ENCODE measurements at regions not wholly inside any gene's neighbourhood (a gene's known extent, or its start where the extent isn't known, plus 50 kb on each side); places are given as distances from the start of the nearest gene placed in this dataset.
"Not testable (repeated sequence)": the region's sequence is repeated elsewhere in the genome, so short reads cannot be mapped to it uniquely, and the experiment has no call there.

DNA sequence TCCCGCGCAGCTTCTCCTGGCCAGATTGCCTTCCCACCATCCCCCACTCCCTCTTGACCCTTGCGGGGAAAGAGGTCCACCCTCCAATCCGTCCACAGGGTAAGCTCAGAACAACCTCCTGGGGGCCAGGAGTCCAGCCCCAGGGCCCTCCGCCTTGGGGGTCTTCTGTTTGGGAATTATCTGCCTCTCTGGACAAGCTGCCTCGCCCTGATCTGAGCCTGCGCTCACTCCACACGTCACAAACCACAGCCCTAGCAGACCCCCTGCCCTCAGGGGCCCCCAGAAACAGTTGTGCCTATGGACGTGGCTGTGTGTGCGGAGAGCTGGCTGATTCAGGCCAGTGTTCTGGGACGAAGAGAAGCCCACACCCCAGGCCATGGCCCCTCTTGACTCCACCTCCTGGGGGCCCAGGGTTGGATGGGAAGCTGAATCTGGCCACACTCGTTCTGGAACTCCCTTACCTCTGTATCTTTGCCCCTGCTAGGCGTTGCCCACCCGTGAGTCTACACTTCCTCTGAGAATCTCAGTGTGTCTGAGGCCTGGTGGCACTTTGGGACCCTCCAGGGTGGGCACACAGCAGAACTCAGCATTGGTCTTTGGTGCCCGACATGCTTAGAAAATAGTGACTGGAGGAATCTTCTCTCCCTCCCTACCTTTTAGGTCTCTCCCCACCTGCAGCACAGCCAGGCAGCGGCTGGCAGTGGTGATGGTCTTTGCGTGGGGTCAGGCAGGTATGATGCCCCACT is 119.9 kb upstream of the SMURF2 start:
- Mint-ChIP-seq H3K27me3 (ENCODE audit: insufficient read depth) (peaks cover 5% of the 10 kb centered on the region), H3K9me3 (no peaks in the 10 kb centered on the region), H3K4me1 (ENCODE audit: low read depth) (peaks cover 28% of the 10 kb centered on the region), H3K36me3 (ENCODE audit: low read depth) (peaks cover 10% of the 10 kb centered on the region), H3K4me3 (peak overlapping the region; percentile 73), H3K27ac (peak overlapping the region; percentile 58)
- intact Hi-C loops (cut with micrococcal nuclease): loop anchor here (10.0 kb wide), 1 partner anchor 757 kb away; the partner anchor contains the start of gene ICAM2
- no peak for DNase-seq (ENCODE audit: low spot score)

DNA sequence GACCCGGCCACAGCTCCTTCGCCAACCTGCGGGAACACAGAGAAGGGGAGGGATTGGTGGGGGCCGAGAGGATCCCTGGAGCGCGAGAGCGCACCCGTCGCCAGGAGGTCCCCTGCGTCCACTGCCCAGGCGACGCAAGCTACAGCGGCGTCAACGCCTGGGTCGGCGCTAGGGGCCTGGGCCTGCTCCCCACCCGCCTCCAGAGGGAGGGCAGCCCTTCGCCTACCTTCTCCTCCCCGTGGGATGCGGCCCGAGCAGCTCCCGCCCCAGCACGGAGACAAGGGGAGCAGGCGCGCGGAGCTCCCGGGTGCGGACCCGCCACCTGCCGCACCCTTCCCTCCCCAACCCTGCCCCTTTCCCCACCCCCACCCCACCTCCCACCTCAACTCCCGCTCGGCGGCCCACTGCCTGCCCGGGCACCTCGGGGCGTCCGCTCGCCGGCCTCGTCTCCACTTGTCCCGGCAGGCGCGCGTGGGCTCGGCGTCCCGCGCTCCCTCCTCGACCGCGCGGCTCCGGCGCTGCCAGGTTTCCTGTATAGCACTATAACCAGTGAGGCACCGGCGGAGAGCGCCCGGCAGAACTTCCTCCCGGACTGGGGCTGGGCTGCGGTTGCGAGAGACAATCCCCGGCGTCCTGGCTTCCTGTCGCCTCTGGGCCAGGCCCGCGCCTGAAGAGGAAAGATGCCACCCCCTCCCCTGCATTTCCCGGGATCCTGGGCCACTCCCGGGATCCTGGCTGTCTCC is 119.1 kb upstream of the SMURF2 start:
- H3K27me3 Mint-ChIP-seq (ENCODE audit: insufficient read depth): peaks cover 6% of the 10 kb centered on the region
- peak; percentile 61 for DNase-seq (ENCODE audit: low spot score)
- H3K36me3 Mint-ChIP-seq (ENCODE audit: low read depth): peaks cover 8% of the 10 kb centered on the region
- intact Hi-C loops (cut with micrococcal nuclease): loop anchor here (10.0 kb wide), 1 partner anchor 756 kb away; the partner anchor contains the start of gene ICAM2
- peaks cover 29% of the 10 kb centered on the region for H3K4me1 Mint-ChIP-seq (ENCODE audit: low read depth)
- peak overlapping the region; percentile 78 for H3K4me3 Mint-ChIP-seq
- no peaks in the 10 kb centered on the region for H3K9me3 Mint-ChIP-seq
- peak overlapping the region; percentile 48 for H3K27ac Mint-ChIP-seq

DNA sequence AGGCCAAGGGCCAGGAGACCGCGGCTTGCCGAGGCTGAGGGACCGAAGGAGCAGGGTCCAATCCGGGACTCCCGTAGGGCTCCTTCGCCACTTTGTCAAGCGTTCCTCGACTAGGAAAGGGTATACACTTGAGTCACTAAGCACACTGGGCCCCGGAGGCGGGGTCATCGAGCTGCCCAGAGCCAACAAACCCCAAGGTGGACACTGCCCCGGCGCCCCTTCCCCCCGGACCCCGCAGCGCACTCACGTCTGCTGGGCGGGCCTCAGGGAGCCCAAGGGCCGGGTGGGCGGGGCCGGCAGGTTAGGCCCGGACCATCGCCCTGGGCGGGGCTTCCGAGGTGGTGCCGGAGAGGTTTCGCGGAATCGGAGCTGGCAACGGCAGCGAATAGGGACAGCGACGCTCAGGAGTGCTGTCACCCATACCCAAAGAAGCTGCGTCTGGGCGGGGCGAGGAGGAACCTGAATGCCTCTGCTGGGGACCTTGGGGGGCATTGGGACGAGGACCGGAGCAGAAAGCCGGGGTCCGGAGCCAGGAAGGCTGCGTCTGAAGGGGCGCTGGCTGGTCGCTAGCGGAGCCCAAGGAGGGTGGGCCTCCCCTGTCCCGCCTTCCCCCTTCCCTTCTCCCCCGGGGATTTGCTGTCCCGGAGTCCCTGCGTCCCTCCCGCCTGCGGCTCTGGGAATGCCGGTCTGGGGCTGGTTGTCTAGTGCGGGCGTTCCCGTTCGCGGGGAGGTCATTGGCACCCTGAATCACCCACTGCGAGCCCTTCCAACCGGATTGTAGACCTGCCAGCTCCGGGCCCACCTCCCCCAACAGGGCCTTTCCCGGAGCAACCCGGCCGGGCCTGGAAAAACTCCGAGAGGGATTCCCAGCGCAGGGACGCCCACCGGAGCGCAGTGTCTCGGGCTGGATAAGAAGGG is 118.2 kb upstream of the SMURF2 start:
- Mint-ChIP-seq H3K4me3 (peak overlapping the region; percentile 78), H3K27me3 (ENCODE audit: insufficient read depth) (peaks cover 6% of the 10 kb centered on the region), H3K4me1 (ENCODE audit: low read depth) (peaks cover 29% of the 10 kb centered on the region), H3K27ac (peak overlapping the region; percentile 48), H3K36me3 (ENCODE audit: low read depth) (peaks cover 8% of the 10 kb centered on the region), H3K9me3 (no peaks in the 10 kb centered on the region)
- DNase-seq (ENCODE audit: low spot score): peak; percentile 82
- intact Hi-C loops (cut with micrococcal nuclease): loop anchor here (10.0 kb wide), 1 partner anchor 756 kb away; the partner anchor contains the start of gene ICAM2

DNA sequence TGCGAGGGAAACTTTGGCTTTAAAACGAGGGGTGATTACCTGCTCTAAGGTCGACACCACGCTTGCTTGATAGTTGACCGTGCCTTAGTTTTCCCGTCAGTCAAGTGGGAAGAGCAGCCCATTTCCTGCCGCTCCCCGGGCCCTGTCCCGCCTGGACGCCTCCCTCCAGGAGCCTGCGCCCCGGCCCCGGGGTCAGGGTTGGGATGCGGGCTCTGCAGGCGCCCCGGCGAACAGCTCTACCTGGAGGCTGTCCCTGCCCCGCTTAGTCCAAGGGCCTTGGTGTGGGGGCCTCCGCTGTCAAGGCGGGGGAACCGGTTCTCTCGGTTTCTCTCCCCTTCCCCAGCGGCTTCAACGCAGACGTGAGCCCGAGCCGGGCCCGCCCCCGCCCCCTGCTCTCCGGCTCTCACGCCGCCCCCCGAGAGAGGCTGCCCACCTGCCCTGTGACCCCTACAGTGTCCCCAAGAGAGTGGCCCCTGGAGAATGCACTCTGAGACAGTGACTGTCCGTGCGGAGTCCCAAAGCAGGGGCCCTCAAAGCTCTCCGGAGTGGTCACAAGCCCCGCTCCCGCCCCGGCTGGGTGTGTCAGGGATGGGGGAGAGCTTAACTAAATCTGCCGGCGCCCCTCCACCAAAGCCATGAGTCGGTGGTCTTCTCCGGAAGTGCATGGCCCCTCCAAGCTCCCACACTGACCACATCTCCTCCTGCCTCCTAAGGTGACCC is 117.4 kb upstream of the SMURF2 start:
- DNase-seq (ENCODE audit: low spot score): no peak
- intact Hi-C loops (cut with micrococcal nuclease): loop anchor here (5.0 to 10.0 kb wide), 2 partner anchors 58 to 755 kb away; partner anchors contain the start of gene ICAM2

DNA sequence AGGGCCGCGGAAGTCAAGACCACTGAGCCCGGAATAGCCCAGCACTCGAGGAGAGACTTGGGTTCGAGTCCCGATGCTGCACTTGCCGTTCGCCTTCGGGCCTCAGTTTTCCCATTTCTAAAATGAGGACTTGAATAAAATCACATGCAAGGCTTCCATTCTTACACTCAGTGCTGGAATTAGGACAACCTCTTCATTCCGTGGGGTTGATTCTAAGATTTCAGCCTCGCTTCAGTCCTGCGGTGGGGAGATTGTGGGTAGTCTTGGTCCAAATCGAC is 116.9 kb upstream of the SMURF2 start:
- not testable (repeated sequence) for H3K27ac Mint-ChIP-seq, H3K4me3 Mint-ChIP-seq
- intact Hi-C loops (cut with micrococcal nuclease): loop anchor here (5.0 kb wide), 1 partner anchor 58 kb away; no protein-coding TSS in a partner anchor

More for the DNA sequence above, 117.4 kb upstream of the SMURF2 start:
- H3K9me3 Mint-ChIP-seq: no peaks in the 10 kb centered on the region
- peaks cover 8% of the 10 kb centered on the region for H3K36me3 Mint-ChIP-seq (ENCODE audit: low read depth)
- H3K27me3 Mint-ChIP-seq (ENCODE audit: insufficient read depth): peaks cover 6% of the 10 kb centered on the region
- H3K27ac Mint-ChIP-seq: no peak overlapping the region
- peaks cover 29% of the 10 kb centered on the region for H3K4me1 Mint-ChIP-seq (ENCODE audit: low read depth)
- H3K4me3 Mint-ChIP-seq: peak overlapping the region; percentile 39

DNA sequence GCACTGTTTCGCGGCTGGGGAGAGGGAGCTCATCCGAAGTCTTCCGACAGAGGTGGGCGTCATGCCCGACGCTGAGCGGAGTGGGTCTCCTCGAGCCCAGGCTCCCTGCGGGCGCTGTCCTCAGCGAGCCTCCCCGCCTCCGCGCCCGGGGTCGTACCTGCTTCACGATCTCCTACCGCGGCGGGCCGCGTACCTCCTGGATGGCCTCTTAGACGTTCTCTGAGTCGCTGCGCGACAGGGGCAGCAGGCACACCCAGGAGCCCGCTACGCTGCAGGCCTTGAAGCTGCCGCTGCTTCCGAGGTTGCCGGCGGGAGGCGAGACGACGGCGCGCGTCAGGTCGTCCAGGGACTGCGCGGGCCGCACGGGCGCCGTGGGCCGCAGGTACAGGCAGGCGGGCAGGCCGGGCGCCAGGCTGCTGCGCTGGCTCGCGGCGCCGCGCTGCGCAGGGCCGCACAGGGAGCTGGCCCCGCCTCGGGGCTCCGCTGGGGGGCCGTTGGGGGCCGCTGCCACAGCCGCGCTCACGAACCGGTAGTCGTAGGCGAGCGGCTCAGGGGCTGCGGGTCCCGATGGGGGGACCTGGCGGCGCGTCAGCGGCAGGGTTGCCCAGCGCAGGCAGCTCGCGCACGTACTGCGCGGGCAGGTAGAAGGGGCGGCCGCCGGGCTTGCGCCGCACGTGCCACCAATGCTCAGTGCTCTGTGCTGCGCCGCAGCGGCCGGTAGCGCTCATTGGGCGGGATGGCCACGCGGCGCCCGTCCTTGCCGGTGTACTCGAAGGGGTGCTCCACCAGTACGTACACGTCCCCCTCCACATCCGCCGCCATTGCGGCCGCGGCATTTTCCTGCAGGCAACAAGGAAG is 116.4 kb upstream of the SMURF2 start:
- Mint-ChIP-seq H3K9me3 (no peaks in the 10 kb centered on the region), H3K4me3 (no peak overlapping the region)
- intact Hi-C loops (cut with micrococcal nuclease): loop anchor here (5.0 kb wide), 1 partner anchor 59 kb away; no protein-coding TSS in a partner anchor

More for the DNA sequence above, 116.9 kb upstream of the SMURF2 start:
- not testable (repeated sequence) for DNase-seq (ENCODE audit: low spot score); H3K9me3 Mint-ChIP-seq; H3K27me3 Mint-ChIP-seq (ENCODE audit: insufficient read depth); H3K36me3 Mint-ChIP-seq (ENCODE audit: low read depth)
- H3K4me1 Mint-ChIP-seq (ENCODE audit: low read depth): peaks cover 29% of the 10 kb centered on the region

DNA sequence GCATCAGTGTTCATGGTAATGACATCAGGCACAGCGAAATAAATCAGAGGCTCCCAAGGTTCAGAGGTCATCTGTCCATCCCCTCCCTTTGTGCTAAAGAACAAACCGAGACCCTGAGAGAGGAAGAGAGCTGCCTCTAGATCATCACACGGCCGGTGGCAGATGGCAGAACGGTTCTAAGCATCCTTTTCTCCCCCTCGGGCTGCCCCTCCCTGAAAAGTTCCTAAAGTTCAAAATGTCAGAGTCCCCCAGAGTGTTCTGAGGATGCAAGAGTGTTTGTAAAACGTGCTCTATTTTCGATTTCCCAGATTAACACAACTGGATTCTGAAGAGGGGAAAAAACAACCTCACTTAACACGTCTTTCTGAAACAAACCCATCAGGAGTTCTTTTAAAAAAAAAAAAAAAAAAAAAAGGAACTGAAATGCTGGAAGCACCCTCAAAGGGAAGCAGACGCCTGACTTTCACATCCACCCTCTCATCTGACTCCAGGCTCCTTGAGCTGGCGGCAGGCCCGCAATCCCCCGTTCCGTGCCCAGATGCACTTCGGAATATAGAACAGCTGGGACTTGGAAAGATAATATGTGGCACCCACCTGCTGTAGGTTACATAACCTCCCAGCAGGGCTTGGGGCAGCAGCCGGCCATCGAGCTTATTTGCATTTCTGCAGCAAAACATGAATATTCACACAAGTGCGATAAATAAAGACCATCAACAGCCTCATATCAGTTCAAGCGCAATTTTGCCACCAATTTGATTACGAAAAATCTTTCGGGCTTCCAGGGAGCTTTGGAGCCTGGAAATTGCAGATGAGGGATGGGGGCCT is 115.5 kb upstream of the SMURF2 start:
- Mint-ChIP-seq H3K4me1 (ENCODE audit: low read depth) (peaks cover 20% of the 10 kb centered on the region), H3K27me3 (ENCODE audit: insufficient read depth) (peaks cover 6% of the 10 kb centered on the region), H3K4me3 (no peak overlapping the region), H3K36me3 (ENCODE audit: low read depth) (peaks cover 3% of the 10 kb centered on the region), H3K27ac (no peak overlapping the region), H3K9me3 (no peaks in the 10 kb centered on the region)
- no peak for DNase-seq (ENCODE audit: low spot score)
- intact Hi-C loops (cut with micrococcal nuclease): loop anchor here (1.0 to 5.0 kb wide), 2 partner anchors 60 to 185 kb away; no protein-coding TSS in a partner anchor

More for the DNA sequence above, 116.4 kb upstream of the SMURF2 start:
- Mint-ChIP-seq H3K4me1 (ENCODE audit: low read depth) (peaks cover 28% of the 10 kb centered on the region), H3K27ac (no peak overlapping the region), H3K36me3 (ENCODE audit: low read depth) (peaks cover 8% of the 10 kb centered on the region), H3K27me3 (ENCODE audit: insufficient read depth) (peaks cover 6% of the 10 kb centered on the region)
- DNase-seq (ENCODE audit: low spot score): no peak

DNA sequence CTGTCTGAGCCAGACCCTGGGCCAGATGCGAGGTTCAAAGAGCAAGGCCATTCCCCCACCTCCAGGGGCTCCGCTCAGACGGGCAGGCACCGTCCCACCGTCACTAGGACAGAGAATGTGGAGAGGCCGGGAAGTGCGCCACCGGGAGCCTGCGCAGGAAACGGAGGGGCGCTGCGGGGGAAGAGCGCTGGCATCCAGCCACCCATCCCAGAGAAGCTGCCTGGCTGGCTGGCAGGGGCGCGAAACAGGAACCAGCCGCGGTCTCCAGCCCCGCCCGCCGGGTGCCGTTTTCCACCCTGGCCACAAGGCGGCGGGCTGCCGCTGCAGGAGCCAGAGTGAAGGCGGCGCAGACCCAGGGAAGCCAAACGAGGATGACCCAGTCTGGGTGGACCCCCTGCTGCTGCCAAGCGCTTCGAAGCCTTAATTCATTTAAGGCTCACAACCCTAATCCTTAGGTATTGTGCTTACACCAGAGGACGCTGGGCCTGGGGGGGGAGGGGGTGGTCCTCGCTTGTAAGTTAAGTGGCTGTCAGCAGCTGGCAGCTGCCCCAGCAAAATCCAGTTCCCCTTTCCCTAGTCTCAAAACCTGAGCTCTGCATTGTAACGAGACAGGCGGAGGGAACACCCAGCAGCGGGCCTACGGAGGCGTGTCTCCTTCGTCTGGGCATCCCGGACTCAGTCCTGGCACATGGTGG is 114.8 kb upstream of the SMURF2 start:
- intact Hi-C loops (cut with micrococcal nuclease): loop anchor here (1.0 to 5.0 kb wide), 2 partner anchors 60 to 185 kb away; no protein-coding TSS in a partner anchor
- DNase-seq (ENCODE audit: low spot score): peak; percentile 71
- peaks cover 12% of the 10 kb centered on the region for H3K4me1 Mint-ChIP-seq (ENCODE audit: low read depth)
- H3K4me3 Mint-ChIP-seq: peak overlapping the region; percentile 15
- H3K27me3 Mint-ChIP-seq (ENCODE audit: insufficient read depth); H3K36me3 Mint-ChIP-seq (ENCODE audit: low read depth); H3K9me3 Mint-ChIP-seq; H3K27ac Mint-ChIP-seq: not testable (repeated sequence)

DNA sequence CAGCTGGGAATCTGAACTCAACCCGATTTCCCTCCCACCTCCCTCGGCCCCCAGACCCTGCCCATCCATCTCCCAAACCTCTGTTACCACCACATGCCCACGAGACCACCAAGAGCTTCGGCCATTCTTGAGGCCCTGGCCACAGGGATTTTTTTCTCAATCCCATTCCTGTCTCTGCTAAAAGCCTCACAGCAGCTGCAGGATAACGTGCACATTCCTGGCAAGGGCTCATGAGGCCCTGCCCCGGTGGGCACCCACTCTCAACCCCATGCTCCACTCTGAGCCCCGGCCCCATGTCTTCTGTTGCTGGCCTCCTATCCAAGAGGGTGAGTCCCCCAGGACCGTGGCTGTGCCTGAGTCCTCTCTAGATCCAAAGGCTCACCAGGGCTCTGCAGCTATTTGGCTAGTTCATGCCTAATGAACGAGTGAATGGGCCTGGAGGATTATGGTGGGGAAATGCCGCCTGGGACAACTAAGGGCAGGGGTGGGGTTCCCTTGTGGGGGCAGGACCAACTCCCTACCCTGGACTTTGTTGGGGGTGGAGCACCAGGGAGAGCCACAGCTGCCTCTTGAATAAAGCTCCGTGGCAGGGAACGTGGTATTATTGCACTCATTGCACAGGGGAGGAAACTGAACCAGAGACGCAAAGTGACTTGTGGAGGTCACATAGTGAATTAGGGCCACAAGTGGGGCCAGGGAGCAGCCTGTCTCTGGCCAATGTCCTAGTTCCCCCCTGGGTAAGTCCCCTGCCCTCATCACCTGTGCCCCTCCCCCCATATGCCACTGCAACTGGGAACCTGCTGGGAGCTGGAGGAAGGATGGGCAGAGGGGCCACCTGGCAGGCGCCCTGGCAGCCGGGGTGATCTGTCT is 113.8 kb upstream of the SMURF2 start:
- H3K4me3 Mint-ChIP-seq: no peak overlapping the region
- no peak for DNase-seq (ENCODE audit: low spot score)
- no peak overlapping the region for H3K27ac Mint-ChIP-seq
- H3K4me1 Mint-ChIP-seq (ENCODE audit: low read depth): peaks cover 11% of the 10 kb centered on the region
- intact Hi-C loops (cut with micrococcal nuclease): loop anchor here (5.0 kb wide), 1 partner anchor 61 kb away; no protein-coding TSS in a partner anchor
- peaks cover 5% of the 10 kb centered on the region for H3K36me3 Mint-ChIP-seq (ENCODE audit: low read depth)
- no peaks in the 10 kb centered on the region for H3K9me3 Mint-ChIP-seq
- peaks cover 4% of the 10 kb centered on the region for H3K27me3 Mint-ChIP-seq (ENCODE audit: insufficient read depth)
